ENCODE measurements at regions not wholly inside any gene's neighbourhood (a gene's known extent, or its start where the extent isn't known, plus 50 kb on each side); places are given as distances from the start of the nearest gene placed in this dataset.

DNA sequence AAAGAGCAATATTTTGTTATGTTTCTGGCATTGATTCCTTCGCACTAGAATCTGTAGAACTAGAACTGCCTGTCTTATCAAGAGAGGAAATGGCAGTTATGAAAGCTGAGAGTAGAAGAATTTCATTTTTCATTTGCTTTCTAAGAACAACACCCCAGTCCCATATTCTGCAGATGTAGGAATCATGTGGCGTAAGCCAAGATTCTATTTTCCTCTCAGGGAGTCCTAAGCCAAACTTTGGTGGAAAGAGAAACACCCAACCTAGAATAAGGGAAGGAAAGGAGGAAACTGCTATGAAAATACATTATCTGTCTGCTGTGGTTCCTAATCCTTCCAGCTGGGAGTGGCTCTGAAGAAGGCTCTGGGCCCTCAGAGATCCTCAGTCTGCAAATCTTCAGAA lies 1176.9 kb upstream of the C9orf72 start:
- no peaks in the 10 kb centered on the region for H3K9me3 ChIP-seq
- no peaks in the 10 kb centered on the region for H3K4me1 ChIP-seq
- no peak overlapping the region for H3K4me3 ChIP-seq
- no peak overlapping the region for H3K27ac ChIP-seq
- no peak for ATAC-seq
- 39% methylated on average over 1 of the region's 2 CpGs for WGBS (ENCODE audit: insufficient coverage, low coverage, low lambda C conversion rate, missing lambda C conversion rate)
- intact Hi-C loops (cut with DNase I) = no loop called here
- no peak for DNase-seq
- TF ChIP-seq POLR2A (IDR thresholded peaks at IDR 0.05) = no peak
- TF ChIP-seq, protein P1, sequence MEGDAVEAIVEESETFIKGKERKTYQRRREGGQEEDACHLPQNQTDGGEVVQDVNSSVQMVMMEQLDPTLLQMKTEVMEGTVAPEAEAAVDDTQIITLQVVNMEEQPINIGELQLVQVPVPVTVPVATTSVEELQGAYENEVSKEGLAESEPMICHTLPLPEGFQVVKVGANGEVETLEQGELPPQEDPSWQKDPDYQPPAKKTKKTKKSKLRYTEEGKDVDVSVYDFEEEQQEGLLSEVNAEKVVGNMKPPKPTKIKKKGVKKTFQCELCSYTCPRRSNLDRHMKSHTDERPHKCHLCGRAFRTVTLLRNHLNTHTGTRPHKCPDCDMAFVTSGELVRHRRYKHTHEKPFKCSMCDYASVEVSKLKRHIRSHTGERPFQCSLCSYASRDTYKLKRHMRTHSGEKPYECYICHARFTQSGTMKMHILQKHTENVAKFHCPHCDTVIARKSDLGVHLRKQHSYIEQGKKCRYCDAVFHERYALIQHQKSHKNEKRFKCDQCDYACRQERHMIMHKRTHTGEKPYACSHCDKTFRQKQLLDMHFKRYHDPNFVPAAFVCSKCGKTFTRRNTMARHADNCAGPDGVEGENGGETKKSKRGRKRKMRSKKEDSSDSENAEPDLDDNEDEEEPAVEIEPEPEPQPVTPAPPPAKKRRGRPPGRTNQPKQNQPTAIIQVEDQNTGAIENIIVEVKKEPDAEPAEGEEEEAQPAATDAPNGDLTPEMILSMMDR (IDR thresholded peaks at IDR 0.05) = no peak
- no peaks in the 10 kb centered on the region for H3K36me3 ChIP-seq
- no peaks in the 10 kb centered on the region for H3K27me3 ChIP-seq

DNA sequence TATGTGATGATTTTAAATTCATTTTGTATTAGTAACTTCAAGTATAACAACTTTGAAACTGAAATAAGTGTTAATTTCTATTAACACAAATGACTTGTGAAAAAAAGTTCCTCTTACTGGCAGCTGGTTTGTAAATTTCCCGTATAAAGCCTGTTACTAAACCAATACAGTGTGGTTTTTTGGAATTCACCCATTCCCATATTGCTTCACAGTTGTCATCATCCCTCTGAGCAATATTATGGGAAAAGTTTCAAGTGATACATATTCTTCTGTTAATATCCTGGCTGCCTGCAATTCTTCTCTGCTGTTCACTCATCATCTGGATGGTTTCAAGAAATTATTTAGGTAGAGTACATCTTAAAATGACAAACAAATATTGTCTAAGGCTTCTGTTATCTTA lies 1185.1 kb upstream of the C9orf72 start:
- no peaks in the 10 kb centered on the region for H3K9me3 ChIP-seq
- ATAC-seq = no peak
- DNase-seq = no peak
- TF ChIP-seq, protein P1 (IDR thresholded peaks at IDR 0.05) = no peak
- no peak for TF ChIP-seq POLR2A (IDR thresholded peaks at IDR 0.05)
- H3K4me1 ChIP-seq = no peaks in the 10 kb centered on the region
- H3K27ac ChIP-seq = no peak overlapping the region
- H3K36me3 ChIP-seq = no peaks in the 10 kb centered on the region
- no peaks in the 10 kb centered on the region for H3K27me3 ChIP-seq
- H3K4me3 ChIP-seq = no peak overlapping the region
- intact Hi-C loops (cut with DNase I) = no loop called here
- 30% methylated on average over 1 of the region's 1 CpG for WGBS (ENCODE audit: insufficient coverage, low coverage, low lambda C conversion rate, missing lambda C conversion rate)

DNA sequence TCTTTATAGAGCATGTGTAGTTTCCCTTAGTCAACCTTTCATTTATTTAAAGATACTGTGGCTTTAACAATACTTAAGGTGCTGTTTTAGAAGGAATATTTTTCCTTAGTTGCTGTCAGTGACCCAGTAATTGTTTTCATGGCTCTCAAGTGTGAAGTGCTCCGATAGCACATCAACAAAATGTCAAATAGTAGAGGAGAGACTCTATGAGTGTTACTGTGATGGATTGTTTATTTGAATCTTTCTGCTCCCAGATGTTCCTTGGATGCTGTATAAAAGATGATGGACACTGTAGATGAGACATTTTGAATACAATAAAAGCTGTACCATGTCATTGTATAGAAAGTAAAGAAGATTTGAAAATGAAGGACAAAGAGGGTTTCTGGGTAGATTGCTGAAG lies 1185.7 kb upstream of the C9orf72 start:
- Histone ChIP-seq H3K27ac (no peak overlapping the region), H3K27me3 (no peaks in the 10 kb centered on the region), H3K9me3 (no peaks in the 10 kb centered on the region), H3K4me3 (no peak overlapping the region), H3K36me3 (no peaks in the 10 kb centered on the region), H3K4me1 (no peaks in the 10 kb centered on the region)
- WGBS (ENCODE audit: insufficient coverage, low coverage, low lambda C conversion rate, missing lambda C conversion rate) = 46% methylated on average over 1 of the region's 1 CpG
- TF ChIP-seq, protein P1 (IDR thresholded peaks at IDR 0.05) = no peak
- no peak for TF ChIP-seq POLR2A (IDR thresholded peaks at IDR 0.05)
- no peak for DNase-seq
- ATAC-seq = no peak
- intact Hi-C loops (cut with DNase I) = no loop called here

DNA sequence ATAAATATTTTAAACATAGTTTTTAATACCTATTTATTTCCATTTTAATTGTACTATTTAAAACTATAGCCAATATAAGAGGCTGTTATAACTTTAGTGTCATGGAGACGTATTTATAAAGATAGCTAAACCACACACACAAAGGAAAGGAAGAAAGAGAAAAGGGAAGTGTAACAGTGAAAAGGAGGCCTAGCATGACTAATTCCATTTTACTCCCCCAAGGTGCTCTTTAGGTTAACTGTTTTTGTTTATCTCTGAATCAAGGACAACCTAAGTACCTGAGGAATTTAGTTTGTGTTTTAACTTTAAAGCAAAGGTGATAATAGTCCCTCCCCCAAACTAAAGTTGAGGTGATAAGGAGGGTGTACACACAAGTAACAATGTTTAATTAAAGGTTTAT lies 1188.9 kb upstream of the C9orf72 start:
- Histone ChIP-seq H3K27ac (no peak overlapping the region), H3K4me3 (no peak overlapping the region), H3K27me3 (no peaks in the 10 kb centered on the region), H3K9me3 (no peaks in the 10 kb centered on the region), H3K36me3 (no peaks in the 10 kb centered on the region), H3K4me1 (no peaks in the 10 kb centered on the region)
- WGBS (ENCODE audit: insufficient coverage, low coverage, low lambda C conversion rate, missing lambda C conversion rate) = 13% methylated on average over 1 of the region's 1 CpG
- intact Hi-C loops (cut with DNase I) = no loop called here
- no peak for ATAC-seq
- no peak for DNase-seq
- TF ChIP-seq POLR2A (IDR thresholded peaks at IDR 0.05) = no peak
- TF ChIP-seq, protein P1 (IDR thresholded peaks at IDR 0.05) = no peak

DNA sequence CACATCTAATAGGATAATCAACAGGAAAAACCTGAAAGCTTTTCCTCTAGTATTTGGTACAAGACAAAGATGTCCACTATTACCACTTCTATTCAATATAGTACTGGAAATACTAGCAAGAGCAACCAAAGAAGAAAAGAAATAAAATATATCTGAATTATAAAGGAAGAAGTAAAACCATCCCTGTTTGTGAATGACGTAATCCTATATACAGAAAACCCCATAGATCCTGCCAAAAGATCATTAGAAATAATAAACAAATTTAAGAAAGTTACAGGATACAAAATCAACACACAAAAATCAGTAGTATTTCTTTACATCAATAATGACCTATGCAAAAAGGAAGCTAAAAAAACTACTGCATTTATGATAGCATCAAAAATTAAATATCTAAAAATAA lies 1191.3 kb upstream of the C9orf72 start:
- intact Hi-C loops (cut with DNase I) = no loop called here
- TF ChIP-seq POLR2A (IDR thresholded peaks at IDR 0.05) = no peak
- TF ChIP-seq, protein P1 (IDR thresholded peaks at IDR 0.05) = no peak
- no peak for DNase-seq
- H3K27me3 ChIP-seq = no peaks in the 10 kb centered on the region
- H3K4me1 ChIP-seq = no peaks in the 10 kb centered on the region
- no peaks in the 10 kb centered on the region for H3K36me3 ChIP-seq
- H3K4me3 ChIP-seq = no peak overlapping the region
- no peak overlapping the region for H3K27ac ChIP-seq
- ATAC-seq = no peak
- no peaks in the 10 kb centered on the region for H3K9me3 ChIP-seq
- 29% methylated on average over 1 of the region's 1 CpG for WGBS (ENCODE audit: insufficient coverage, low coverage, low lambda C conversion rate, missing lambda C conversion rate)

Measured in right lobe of liver (tissue), 6 donors.